IPS-18c (cell line): ENCODE measurements at regions not wholly inside any gene's neighbourhood (a gene's known extent, or its start where the extent isn't known, plus 50 kb on each side); places are given as distances from the start of the nearest gene placed in this dataset.

Source experiments
- H3K4me3 ChIP-seq: 2 replicates; pipeline ENCODE4 v1.7.0; 2013; ENCODE audit warnings: low read depth, mild to moderate bottlenecking, low read length, moderate library complexity; ENCODE audit not compliant: insufficient read depth
- H3K9me3 ChIP-seq: one replicate; pipeline ENCODE4 v1.6.1; 2013; ENCODE audit warnings: mild to moderate bottlenecking, low read length, moderate library complexity; ENCODE audit not compliant: control insufficient read depth, insufficient read depth

DNA sequence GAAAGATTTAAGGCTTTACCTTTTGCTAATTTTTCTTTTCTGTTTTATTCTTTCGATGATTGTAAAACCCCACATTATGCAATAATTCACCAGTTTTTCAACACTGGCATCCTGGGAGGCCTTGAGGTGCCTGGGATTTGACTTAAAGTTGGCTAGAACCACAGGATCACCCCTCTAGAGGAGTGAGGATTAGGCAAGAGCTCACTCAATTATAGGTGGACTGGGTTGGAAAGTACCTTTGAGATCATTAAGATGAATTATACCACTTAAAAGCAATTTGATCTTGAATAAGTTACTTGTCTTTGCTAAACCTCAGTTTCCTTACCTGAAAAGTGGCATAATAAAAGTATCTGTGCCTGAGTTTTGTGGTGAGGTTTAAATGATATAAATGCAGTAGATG, 212.8 kb upstream of the TPRG1 start:
- Histone ChIP-seq H3K4me3 (no peak overlapping the region), H3K9me3 (no peaks in the 10 kb centered on the region)

- Histone ChIP-seq H3K9me3 (no peaks in the 10 kb centered on the region), H3K4me3 (no peak overlapping the region)
These were observed 209.2 kb upstream of the TPRG1 start for GRCh38 chr3:188962253-188963247.

- Histone ChIP-seq H3K4me3 (no peak overlapping the region), H3K9me3 (no peaks in the 10 kb centered on the region)
These were observed 206.8 kb upstream of the TPRG1 start for GRCh38 chr3:188964957-188965356.

GRCh38 chr3:188972310-188972709, 199.5 kb upstream of the TPRG1 start:
- Histone ChIP-seq H3K9me3 (no peaks in the 10 kb centered on the region), H3K4me3 (no peak overlapping the region)

- Histone ChIP-seq H3K9me3 (no peaks in the 10 kb centered on the region), H3K4me3 (no peak overlapping the region)
These were observed 196.7 kb upstream of the TPRG1 start for GRCh38 chr3:188974856-188975599.

DNA sequence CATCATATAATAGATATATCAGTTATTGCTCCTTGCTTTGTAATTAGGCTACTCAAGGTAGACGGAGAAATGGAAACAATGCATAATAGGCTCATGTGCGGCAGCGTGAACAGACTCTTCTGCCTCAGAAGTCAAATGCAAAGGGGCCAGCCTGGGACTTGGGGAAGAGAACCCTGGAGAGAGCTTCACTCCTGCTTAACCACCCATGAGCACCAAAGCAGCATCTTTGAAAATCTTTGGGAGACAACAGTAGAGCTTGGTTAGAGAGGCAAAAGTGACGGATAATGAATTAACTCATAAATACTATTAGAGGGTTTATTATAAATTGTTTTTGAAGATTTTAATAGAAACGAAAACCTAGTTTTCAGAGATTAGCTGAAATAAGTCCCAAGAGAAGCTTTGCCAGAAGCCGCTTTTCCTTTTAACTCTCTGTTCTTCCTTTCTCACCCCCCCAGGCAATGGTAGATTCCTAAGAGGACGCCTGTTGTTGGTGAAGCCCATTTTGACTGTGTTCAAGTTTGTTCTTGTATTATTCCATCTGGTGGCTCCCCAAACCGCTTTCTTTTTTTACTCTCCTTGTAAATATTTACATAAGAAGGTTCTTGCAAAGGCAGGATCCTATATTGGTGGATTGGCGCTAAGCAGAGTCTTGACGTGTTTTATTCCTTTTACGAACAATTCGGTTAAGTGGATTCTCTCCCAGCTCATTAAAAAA, 196.0 kb upstream of the TPRG1 start:
- Histone ChIP-seq H3K9me3 (no peaks in the 10 kb centered on the region), H3K4me3 (no peak overlapping the region)

GRCh38 chr3:188976407-188976806, 195.4 kb upstream of the TPRG1 start:
- no peak overlapping the region for H3K4me3 ChIP-seq
- no peaks in the 10 kb centered on the region for H3K9me3 ChIP-seq

DNA sequence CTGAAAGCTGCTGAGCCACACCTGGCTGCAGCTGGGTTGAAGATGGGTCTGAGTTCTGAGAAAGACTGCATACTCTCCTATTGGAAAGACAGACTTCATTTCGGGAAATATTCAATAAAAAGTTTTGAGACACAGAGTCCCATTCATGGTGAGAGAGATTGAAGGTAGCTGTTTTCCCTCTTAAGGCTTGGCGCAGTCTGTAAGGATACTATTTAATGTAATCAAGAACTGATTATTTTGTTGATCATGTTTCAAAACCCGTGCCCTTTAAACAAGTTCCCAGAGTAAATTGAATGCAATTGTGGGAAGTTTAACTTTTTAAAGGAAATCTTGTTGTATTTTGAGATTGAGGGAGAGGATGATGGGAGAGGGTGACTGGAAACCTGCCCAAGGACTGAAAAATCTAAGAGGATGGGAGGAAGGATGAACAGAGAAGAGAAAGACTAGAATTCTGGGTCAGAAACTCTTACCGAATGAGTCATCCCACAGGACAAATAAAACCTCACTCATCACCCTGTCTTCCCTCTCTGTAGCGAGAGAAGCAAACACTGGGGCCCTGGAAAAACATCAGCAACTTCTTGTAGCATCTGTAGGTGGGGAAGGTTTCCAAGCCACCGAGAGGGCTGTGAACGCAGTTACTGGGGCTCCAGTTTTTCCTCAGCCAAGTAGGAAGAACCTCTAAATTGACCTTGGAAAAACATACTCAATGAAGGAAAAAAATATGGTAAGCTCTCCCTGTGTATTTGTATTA, 193.2 kb upstream of the TPRG1 start:
- H3K9me3 ChIP-seq: no peaks in the 10 kb centered on the region
- H3K4me3 ChIP-seq: no peak overlapping the region

- Histone ChIP-seq H3K4me3 (no peak overlapping the region), H3K9me3 (no peaks in the 10 kb centered on the region)
These were observed 192.5 kb upstream of the TPRG1 start for GRCh38 chr3:188979248-188979647.

DNA sequence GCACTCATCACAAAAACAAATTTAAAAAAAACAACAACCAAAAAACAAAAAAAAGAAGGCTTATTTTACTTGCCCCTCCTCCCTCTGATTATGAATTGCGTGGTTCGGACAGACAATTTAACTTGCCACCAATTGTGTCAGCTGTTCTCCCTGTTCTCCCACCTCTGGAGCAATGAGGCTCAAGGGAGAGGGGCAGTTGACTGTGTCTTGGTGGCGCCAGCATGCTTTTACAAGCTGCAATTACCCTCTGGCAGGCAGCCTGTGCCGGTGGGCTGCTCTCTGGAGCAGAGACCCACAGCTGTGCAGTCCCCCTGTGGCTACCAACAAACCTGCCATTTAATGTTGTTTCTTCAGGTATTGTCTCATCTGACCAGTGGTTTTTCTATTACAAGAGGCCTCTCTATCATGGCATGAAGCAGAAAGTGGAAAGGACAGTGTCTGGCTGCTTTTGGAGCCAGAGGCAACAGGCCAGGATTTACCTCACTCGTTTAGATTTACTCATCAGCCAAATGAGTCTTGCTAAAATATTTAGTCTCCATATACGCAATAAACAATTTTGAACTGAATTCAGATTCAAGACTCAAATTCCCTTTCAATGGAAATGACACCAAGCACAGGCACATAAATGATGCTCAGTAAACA, 192.0 kb upstream of the TPRG1 start:
- Histone ChIP-seq H3K9me3 (no peaks in the 10 kb centered on the region), H3K4me3 (no peak overlapping the region)

- Histone ChIP-seq H3K4me3 (no peak overlapping the region), H3K9me3 (no peaks in the 10 kb centered on the region)
These were observed 178.6 kb upstream of the TPRG1 start for GRCh38 chr3:188993181-188993580.

DNA sequence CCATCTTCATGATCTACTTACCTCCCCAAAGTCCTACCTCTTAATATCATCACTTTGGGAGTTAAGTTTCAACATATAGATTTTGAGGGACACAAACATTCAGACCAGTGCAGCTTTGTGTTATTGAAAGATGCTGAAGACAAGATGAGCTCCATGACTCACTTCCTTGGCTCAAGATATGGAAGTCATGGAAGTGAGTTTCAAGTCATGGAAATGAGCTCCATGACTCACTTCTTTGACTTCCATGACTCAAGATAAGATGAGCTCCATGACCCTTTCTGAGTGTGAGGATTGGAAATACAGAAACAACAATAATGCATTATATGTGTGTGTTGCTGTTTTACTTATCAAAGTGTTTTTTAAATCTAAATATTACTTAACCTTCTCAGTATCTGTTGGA, 170.2 kb upstream of the TPRG1 start:
- Histone ChIP-seq H3K4me3 (no peak overlapping the region), H3K9me3 (no peaks in the 10 kb centered on the region)

GRCh38 chr3:189003410-189003809, 168.4 kb upstream of the TPRG1 start:
- H3K4me3 ChIP-seq: no peak overlapping the region
- H3K9me3 ChIP-seq: no peaks in the 10 kb centered on the region

GRCh38 chr3:189013224-189013888, 158.4 kb upstream of the TPRG1 start:
- peaks cover 2% of the 10 kb centered on the region for H3K9me3 ChIP-seq
- no peak overlapping the region for H3K4me3 ChIP-seq

- Histone ChIP-seq H3K4me3 (no peak overlapping the region), H3K9me3 (peaks cover 2% of the 10 kb centered on the region)
These were observed 157.2 kb upstream of the TPRG1 start for GRCh38 chr3:189014526-189014925.
